ENCODE measurements at regions not wholly inside any gene's neighbourhood (a gene's known extent, or its start where the extent isn't known, plus 50 kb on each side); places are given as distances from the start of the nearest gene placed in this dataset.
"Not testable (repeated sequence)": the region's sequence is repeated elsewhere in the genome, so short reads cannot be mapped to it uniquely, and the experiment has no call there.

DNA sequence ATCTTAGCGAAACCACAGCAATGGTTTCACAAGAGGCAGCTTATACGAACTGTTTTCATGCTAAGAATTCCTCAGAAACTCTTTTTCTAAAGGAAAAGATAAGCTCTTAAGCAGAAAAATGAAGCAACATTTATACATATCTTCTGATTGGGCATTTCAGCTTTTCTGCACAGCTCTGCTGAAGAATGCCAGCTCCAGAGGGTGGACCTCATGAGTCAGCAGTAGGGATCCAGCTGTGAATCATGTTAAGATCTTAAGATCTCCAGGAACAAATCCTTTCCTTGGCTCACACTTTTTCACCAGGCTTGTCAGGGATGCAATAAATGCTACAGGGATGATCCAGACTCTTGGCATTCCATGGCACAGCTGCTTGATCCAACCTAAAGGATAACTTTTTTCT lies 477.1 kb upstream of the CCDC196 start:
- no peaks in the 10 kb centered on the region for H3K9me3 ChIP-seq
- H3K4me3 ChIP-seq, result no peak overlapping the region
- DNase-seq, result no peak
- H3K27ac ChIP-seq, result no peak overlapping the region
- H3K36me3 ChIP-seq, result no peaks in the 10 kb centered on the region
- TF ChIP-seq POLR2A (IDR thresholded peaks at IDR 0.05), result no peak
- TF ChIP-seq, protein P1, sequence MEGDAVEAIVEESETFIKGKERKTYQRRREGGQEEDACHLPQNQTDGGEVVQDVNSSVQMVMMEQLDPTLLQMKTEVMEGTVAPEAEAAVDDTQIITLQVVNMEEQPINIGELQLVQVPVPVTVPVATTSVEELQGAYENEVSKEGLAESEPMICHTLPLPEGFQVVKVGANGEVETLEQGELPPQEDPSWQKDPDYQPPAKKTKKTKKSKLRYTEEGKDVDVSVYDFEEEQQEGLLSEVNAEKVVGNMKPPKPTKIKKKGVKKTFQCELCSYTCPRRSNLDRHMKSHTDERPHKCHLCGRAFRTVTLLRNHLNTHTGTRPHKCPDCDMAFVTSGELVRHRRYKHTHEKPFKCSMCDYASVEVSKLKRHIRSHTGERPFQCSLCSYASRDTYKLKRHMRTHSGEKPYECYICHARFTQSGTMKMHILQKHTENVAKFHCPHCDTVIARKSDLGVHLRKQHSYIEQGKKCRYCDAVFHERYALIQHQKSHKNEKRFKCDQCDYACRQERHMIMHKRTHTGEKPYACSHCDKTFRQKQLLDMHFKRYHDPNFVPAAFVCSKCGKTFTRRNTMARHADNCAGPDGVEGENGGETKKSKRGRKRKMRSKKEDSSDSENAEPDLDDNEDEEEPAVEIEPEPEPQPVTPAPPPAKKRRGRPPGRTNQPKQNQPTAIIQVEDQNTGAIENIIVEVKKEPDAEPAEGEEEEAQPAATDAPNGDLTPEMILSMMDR (IDR thresholded peaks at IDR 0.05), result no peak
- H3K27me3 ChIP-seq, result no peaks in the 10 kb centered on the region
- intact Hi-C loops (cut with DNase I; ENCODE audit: low total_unique reads), result no loop called here
- H3K4me1 ChIP-seq, result no peaks in the 10 kb centered on the region

DNA sequence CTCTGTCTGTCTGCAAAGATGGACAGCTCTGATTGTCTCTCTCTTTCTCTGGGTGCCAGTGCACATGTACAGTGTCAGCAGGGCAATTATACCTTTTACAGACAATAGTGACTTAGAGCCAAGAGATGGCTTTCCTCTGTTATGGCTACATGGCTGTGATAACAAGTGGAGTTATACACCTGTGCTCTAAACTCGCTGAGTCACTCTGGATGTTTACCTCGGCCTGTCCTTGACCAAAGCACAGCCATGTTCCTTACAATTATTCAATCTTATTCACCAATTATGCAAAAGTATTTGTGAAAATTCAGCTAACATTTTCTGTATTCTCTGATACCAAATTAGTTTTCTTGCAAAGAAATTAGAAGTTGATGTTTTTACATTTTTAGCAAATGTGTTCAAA lies 475.5 kb upstream of the CCDC196 start:
- no peak for TF ChIP-seq POLR2A (IDR thresholded peaks at IDR 0.05)
- TF ChIP-seq, protein P1 (IDR thresholded peaks at IDR 0.05), result no peak
- Histone ChIP-seq H3K27ac (no peak overlapping the region), H3K27me3 (no peaks in the 10 kb centered on the region), H3K9me3 (no peaks in the 10 kb centered on the region), H3K4me1 (no peaks in the 10 kb centered on the region), H3K4me3 (no peak overlapping the region), H3K36me3 (no peaks in the 10 kb centered on the region)
- no peak for DNase-seq
- intact Hi-C loops (cut with DNase I; ENCODE audit: low total_unique reads), result no loop called here

DNA sequence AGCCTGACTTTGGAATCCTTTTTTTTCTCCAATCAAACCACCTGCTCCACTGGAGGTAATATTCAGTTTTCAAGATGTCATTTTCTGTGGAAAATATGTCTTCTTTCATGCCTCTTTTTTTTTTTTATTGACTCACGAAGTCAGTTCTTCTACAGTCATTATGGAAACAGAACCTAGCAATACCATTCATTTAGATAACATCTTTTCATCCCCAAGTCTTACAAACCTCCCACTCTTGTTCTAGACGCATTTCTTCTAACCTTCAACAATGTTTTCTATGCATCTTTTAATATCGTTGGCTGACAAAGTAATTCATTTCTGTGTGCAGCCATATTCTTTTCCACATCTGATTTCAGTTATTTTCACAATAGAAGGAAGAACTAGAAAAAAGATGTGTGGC lies 474.3 kb upstream of the CCDC196 start:
- Histone ChIP-seq H3K36me3 (no peaks in the 10 kb centered on the region), H3K27ac (no peak overlapping the region), H3K4me1 (no peaks in the 10 kb centered on the region), H3K9me3 (no peaks in the 10 kb centered on the region), H3K4me3 (no peak overlapping the region), H3K27me3 (no peaks in the 10 kb centered on the region)
- DNase-seq, result no peak
- TF ChIP-seq POLR2A (IDR thresholded peaks at IDR 0.05), result no peak
- TF ChIP-seq, protein P1 (IDR thresholded peaks at IDR 0.05), result no peak
- intact Hi-C loops (cut with DNase I; ENCODE audit: low total_unique reads), result no loop called here

DNA sequence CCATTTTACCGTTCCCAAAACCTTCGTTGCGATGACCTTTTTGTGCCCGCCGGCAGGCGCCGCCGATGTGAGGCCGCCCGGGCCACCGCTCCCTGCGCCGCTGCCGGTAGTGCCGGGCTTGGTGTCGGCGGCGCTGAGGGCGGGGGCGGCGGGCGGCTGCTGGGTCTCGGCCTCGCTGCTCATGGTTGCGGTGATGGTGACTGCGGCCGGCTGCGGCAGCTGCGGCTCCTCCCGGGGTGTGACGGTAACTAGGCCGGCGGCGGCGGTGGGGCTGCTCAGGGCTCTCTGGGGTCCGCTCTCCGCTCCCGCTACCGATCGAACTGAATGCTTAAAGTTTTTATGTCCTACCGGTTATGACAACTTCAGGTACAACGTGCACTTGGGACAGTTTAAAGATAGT lies 472.6 kb upstream of the CCDC196 start:
- H3K4me1 ChIP-seq; H3K27ac ChIP-seq; H3K36me3 ChIP-seq; H3K27me3 ChIP-seq; DNase-seq; intact Hi-C loops (cut with DNase I; ENCODE audit: low total_unique reads); H3K4me3 ChIP-seq; H3K9me3 ChIP-seq: not testable (repeated sequence)

DNA sequence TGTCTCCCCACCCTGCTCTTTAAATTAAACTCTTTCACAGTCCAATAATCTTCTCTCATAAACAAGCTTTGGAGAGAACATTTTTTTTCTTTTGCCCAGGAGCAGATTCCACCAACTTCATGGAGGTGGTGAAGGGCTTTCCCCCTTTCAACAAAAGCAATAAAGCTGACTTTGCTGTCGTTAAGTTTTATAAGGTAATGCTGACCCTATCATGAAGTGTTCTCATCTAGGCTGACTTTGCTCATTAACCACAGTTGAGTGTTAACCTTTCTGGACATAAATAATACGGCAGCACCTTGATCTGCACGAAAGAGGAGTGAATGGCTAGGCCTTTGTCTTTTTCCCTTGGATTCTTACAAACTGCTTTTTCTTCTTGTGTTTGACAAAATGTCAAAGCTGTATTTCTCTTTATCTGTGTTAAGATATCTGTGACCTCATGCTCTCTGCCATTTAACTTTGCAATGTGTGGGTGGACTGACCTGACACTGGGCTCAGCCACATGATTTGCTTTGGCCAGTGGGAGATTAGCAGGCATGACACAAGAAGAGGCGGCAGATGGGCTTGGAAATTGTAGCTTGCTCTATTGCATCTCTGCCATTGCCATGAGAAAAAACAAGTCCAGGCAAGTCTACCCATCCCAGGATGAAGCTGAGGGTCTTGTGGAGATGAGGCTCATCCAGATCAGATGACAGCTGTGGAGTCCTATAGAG lies 470.9 kb upstream of the CCDC196 start:
- Histone ChIP-seq H3K9me3 (no peaks in the 10 kb centered on the region), H3K36me3 (no peaks in the 10 kb centered on the region), H3K4me3 (no peak overlapping the region), H3K27me3 (peaks cover 0 to 3% of the 10 kb centered on the region in 2 donors), H3K27ac (no peak overlapping the region), H3K4me1 (no peaks in the 10 kb centered on the region)
- TF ChIP-seq POLR2A (IDR thresholded peaks at IDR 0.05), result no peak
- TF ChIP-seq, protein P1 (IDR thresholded peaks at IDR 0.05), result no peak
- intact Hi-C loops (cut with DNase I; ENCODE audit: low total_unique reads), result no loop called here
- DNase-seq, result no peak

DNA sequence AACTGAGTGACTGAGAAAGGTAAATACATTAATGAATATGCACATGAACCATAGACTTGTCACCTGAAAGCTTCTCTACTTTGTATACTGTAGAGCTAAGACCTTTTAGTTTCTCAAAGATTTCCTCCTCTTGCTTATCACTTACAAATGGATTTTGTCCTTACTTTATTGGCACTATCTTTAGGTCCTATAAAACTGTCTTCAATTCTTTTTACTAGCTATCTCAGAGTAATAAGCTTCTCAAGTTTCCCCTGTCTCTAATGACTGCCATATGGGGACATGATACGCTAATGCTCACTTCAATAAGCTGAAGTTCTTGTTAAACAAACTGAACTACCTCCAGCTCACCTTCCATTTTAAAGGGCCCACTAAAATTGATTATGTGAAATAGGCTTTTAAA lies 468.2 kb upstream of the CCDC196 start:
- H3K36me3 ChIP-seq, result no peaks in the 10 kb centered on the region
- intact Hi-C loops (cut with DNase I; ENCODE audit: low total_unique reads), result no loop called here
- no peak for DNase-seq
- no peaks in the 10 kb centered on the region for H3K4me1 ChIP-seq
- TF ChIP-seq, protein P1 (IDR thresholded peaks at IDR 0.05), result no peak
- no peak for TF ChIP-seq POLR2A (IDR thresholded peaks at IDR 0.05)
- peaks cover 0 to 3% of the 10 kb centered on the region in 2 donors for H3K27me3 ChIP-seq
- no peaks in the 10 kb centered on the region for H3K9me3 ChIP-seq
- H3K27ac ChIP-seq, result no peak overlapping the region
- no peak overlapping the region for H3K4me3 ChIP-seq

Data from uterus (tissue), 3 donors.